ENCODE measurements at regions not wholly inside any gene's neighbourhood (a gene's known extent, or its start where the extent isn't known, plus 50 kb on each side); places are given as distances from the start of the nearest gene placed in this dataset.
A peak's percentile ranks its signal among the peaks of the same experiment; 100 is the strongest.

DNA sequence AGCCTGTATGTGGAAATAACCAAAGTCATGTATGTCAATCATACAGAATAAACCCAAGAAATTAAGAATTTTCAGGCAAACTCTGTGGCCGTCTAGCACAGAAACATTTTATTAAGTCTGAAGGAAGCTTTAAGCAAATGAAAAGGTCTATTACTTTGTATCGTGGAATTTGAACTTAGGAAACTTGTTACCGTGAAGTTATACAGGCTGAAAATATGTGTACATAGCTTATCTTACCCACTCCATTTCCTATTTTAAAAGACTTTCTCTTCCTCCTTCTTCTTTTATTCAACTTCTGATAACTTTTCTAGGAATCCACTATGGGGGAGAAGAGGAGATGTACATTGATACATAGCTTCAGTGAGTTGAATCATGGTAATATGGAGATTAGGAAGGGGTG is 108.3 kb downstream of the AGTR2 start:
- intact Hi-C loops (cut with micrococcal nuclease), result no loop called here
- FAIRE-seq, result no peak

More for the DNA sequence above, 108.3 kb downstream of the AGTR2 start:
- Histone ChIP-seq H3K4me2 (ENCODE audit: insufficient read depth, low read length) (no peak overlapping the region), H3K9ac (replicated peaks; ENCODE audit: extremely low read depth, insufficient read depth, low read length) (no peak overlapping the region), H3K9me3 (replicated peaks; ENCODE audit: control insufficient read depth, insufficient read depth, low read length) (no peaks in the 10 kb centered on the region), H3K4me3 (replicated peaks in 1 of 3; ENCODE audit: insufficient read depth in 1 of 3, low read depth in 1 of 3, low read length in 3 of 3) (no peak overlapping the region), H3K36me3 (ENCODE audit: control insufficient read depth in 2 of 2, extremely low read depth in 1 of 2, insufficient read depth in 2 of 2, low read length in 2 of 2) (no peaks in the 10 kb centered on the region), H3K79me2 (ENCODE audit: control insufficient read depth, insufficient read depth, low read length) (no peaks in the 10 kb centered on the region), H3K4me1 (ENCODE audit: control insufficient read depth, extremely low read depth, insufficient read depth, low read length) (no peaks in the 10 kb centered on the region), H3K27ac (ENCODE audit: insufficient read depth, low read depth, low read length) (no peak overlapping the region), H3K27me3 (ENCODE audit: control insufficient read depth in 2 of 2, insufficient read depth in 2 of 2, low read length in 2 of 2) (no peaks in the 10 kb centered on the region), H3K9me1 (replicated peaks; ENCODE audit: control insufficient read depth, extremely low read depth, insufficient read depth, low read length) (no peaks in the 10 kb centered on the region), H2AFZ (ENCODE audit: low read depth, low read length) (no peak overlapping the region), H4K20me1 (replicated peaks; ENCODE audit: control insufficient read depth, extremely low read depth, insufficient read depth, low read length) (no peaks in the 10 kb centered on the region)
- dilution Hi-C loops (cut with MboI; ENCODE audit: extremely low pct_ligation_motif_present, low sequenced_read_pairs), result no loop called here
- ChIA-PET POLR2A (no interaction called here), CTCF (no interaction called here)
- DNase-seq (ENCODE audit: low read depth, low spot score), result peak; percentile 2
- TF ChIP-seq, protein P1, sequence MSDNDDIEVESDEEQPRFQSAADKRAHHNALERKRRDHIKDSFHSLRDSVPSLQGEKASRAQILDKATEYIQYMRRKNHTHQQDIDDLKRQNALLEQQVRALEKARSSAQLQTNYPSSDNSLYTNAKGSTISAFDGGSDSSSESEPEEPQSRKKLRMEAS (IDR thresholded peaks at IDR 0.05; ENCODE audit: insufficient read depth, insufficient read length), result no peak
- TF ChIP-seq, protein P2, sequence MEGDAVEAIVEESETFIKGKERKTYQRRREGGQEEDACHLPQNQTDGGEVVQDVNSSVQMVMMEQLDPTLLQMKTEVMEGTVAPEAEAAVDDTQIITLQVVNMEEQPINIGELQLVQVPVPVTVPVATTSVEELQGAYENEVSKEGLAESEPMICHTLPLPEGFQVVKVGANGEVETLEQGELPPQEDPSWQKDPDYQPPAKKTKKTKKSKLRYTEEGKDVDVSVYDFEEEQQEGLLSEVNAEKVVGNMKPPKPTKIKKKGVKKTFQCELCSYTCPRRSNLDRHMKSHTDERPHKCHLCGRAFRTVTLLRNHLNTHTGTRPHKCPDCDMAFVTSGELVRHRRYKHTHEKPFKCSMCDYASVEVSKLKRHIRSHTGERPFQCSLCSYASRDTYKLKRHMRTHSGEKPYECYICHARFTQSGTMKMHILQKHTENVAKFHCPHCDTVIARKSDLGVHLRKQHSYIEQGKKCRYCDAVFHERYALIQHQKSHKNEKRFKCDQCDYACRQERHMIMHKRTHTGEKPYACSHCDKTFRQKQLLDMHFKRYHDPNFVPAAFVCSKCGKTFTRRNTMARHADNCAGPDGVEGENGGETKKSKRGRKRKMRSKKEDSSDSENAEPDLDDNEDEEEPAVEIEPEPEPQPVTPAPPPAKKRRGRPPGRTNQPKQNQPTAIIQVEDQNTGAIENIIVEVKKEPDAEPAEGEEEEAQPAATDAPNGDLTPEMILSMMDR (IDR thresholded peaks at IDR 0.05; ENCODE audit: extremely low read depth in 1 of 2, insufficient read depth in 1 of 2, low read depth in 1 of 2, low read length in 2 of 2), result no peak
- TF ChIP-seq FOS (IDR thresholded peaks at IDR 0.05; ENCODE audit: borderline replicate concordance, insufficient read depth, low read length), result no peak
- TF ChIP-seq MYC (IDR thresholded peaks at IDR 0.05; ENCODE audit: low read depth, low read length), result no peak
- TF ChIP-seq JUN (IDR thresholded peaks at IDR 0.05; ENCODE audit: borderline replicate concordance, insufficient read depth, insufficient read length, low read depth), result no peak
- TF ChIP-seq EZH2 (IDR thresholded peaks at IDR 0.05; ENCODE audit: borderline replicate concordance, low read depth, low read length, severe bottlenecking), result no peak
- TF ChIP-seq POLR2AphosphoS5 (IDR thresholded peaks at IDR 0.05; ENCODE audit: insufficient read depth, low read depth, low read length), result no peak
- no peak for TF ChIP-seq GATA2 (IDR thresholded peaks at IDR 0.05; ENCODE audit: insufficient read depth, insufficient read length, low read depth, low read length)
- TF ChIP-seq POLR2A (IDR thresholded peaks at IDR 0.05; ENCODE audit: low read depth, low read length), result no peak
- no TSS peak for BruUV-seq (replicated peaks)

Data from endothelial cell of umbilical vein (primary cell).